ENCODE measurements at regions not wholly inside any gene's neighbourhood (a gene's known extent, or its start where the extent isn't known, plus 50 kb on each side); places are given as distances from the start of the nearest gene placed in this dataset.
"Not testable (repeated sequence)": the region's sequence is repeated elsewhere in the genome, so short reads cannot be mapped to it uniquely, and the experiment has no call there.

GRCh38 chr4:85168234-85168834, 201.8 kb upstream of the WDFY3 start:
- no peak for DNase-seq

GRCh38 chr4:85170241-85170640, 203.8 kb upstream of the WDFY3 start:
- DNase-seq = no peak

- DNase-seq = no peak
These were observed 208.7 kb upstream of the WDFY3 start for GRCh38 chr4:85175190-85175589.

- no peak for DNase-seq
These were observed 210.6 kb upstream of the WDFY3 start for GRCh38 chr4:85177092-85177491.

- DNase-seq = no peak
These were observed 211.2 kb upstream of the WDFY3 start for GRCh38 chr4:85177679-85178078.

GRCh38 chr4:85180533-85180932, 214.0 kb upstream of the WDFY3 start:
- DNase-seq = no peak

- DNase-seq = no peak
These were observed 220.6 kb upstream of the WDFY3 start for GRCh38 chr4:85187106-85187505.

GRCh38 chr4:85196015-85196414, 229.5 kb upstream of the WDFY3 start:
- DNase-seq = not testable (repeated sequence)

- DNase-seq = no peak
These were observed 233.6 kb upstream of the WDFY3 start for GRCh38 chr4:85200106-85200505.

- no peak for DNase-seq
These were observed 242.7 kb upstream of the WDFY3 start for GRCh38 chr4:85209161-85209560.

GRCh38 chr4:85210353-85210752, 243.9 kb upstream of the WDFY3 start:
- no peak for DNase-seq

GRCh38 chr4:85216571-85216970, 250.1 kb upstream of the WDFY3 start:
- not testable (repeated sequence) for DNase-seq

GRCh38 chr4:85218756-85219155, 252.3 kb upstream of the WDFY3 start:
- DNase-seq = no peak

GRCh38 chr4:85221606-85222005, 253.3 kb upstream of the ARHGAP24 start:
- no peak for DNase-seq

GRCh38 chr4:85222561-85222960, 252.4 kb upstream of the ARHGAP24 start:
- no peak for DNase-seq

- DNase-seq = no peak
These were observed 246.7 kb upstream of the ARHGAP24 start for GRCh38 chr4:85228264-85228663.

- no peak for DNase-seq
These were observed 241.4 kb upstream of the ARHGAP24 start for GRCh38 chr4:85233516-85233915.

- no peak for DNase-seq
These were observed 231.1 kb upstream of the ARHGAP24 start for GRCh38 chr4:85243857-85244256.

GRCh38 chr4:85244638-85245037, 230.3 kb upstream of the ARHGAP24 start:
- no peak for DNase-seq

GRCh38 chr4:85246055-85246454, 228.9 kb upstream of the ARHGAP24 start:
- no peak for DNase-seq

GRCh38 chr4:85250852-85251251, 224.1 kb upstream of the ARHGAP24 start:
- DNase-seq = no peak

- DNase-seq = no peak
These were observed 217.1 kb upstream of the ARHGAP24 start for GRCh38 chr4:85257817-85258370.

- DNase-seq = no peak
These were observed 214.9 kb upstream of the ARHGAP24 start for GRCh38 chr4:85260064-85260463.

GRCh38 chr4:85265234-85265633, 209.7 kb upstream of the ARHGAP24 start:
- DNase-seq = no peak

- no peak for DNase-seq
These were observed 206.8 kb upstream of the ARHGAP24 start for GRCh38 chr4:85268188-85268587.

All from CD4-positive, alpha-beta T cell treated with Interleukin-17A for 4 hours (primary cell).